Left colon (tissue), 2 donors: ENCODE measurements at regions not wholly inside any gene's neighbourhood (a gene's known extent, or its start where the extent isn't known, plus 50 kb on each side); places are given as distances from the start of the nearest gene placed in this dataset.
"Not testable (repeated sequence)": the region's sequence is repeated elsewhere in the genome, so short reads cannot be mapped to it uniquely, and the experiment has no call there.

ENCODE experiments used
- ATAC-seq: fragments of 200-7000 bp; cut with Tn5 transposase; one replicate; pipeline ENCODE4 v1.9.1; 2020; ENCODE audit warnings: mild to moderate bottlenecking, moderate library complexity
- DNase-seq, 2 donors: peaks; one replicate each; pipeline ENCODE4 v3.0.0-alpha.2; 2020
- intact Hi-C, 2 donors: fragments of 100-400 bp; cut with DNase I in 1 of 2; cut with micrococcal nuclease in 1 of 2; formaldehyde crosslinking; loops; one replicate each; pipeline versions ENCODE4 v1.11.2 to v1.14.0; 2022; cut with DNase I, micrococcal nuclease
- donor health status: DM: no; HTN: no; CAD: no.
- donor health status: DM: yes; HTN: yes; CAD: no.

DNA sequence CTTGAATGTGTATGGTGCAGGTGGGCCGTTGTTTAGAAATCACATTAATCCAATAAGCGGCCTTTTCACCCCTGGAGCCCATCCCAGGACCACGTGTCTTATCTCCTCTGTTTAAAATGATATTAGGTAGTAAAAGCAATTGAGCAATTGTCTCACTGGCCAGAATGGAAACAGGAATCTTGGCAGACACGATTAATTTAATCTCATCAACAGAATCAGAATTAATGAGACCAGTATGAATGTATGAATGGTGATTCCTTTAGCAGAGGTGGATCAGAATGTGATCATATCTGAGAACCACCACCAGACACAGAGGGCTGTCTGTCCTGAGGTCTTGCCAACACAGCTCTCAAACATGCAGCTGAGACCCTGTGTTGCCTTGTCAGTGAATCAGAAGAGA lies 1591.4 kb downstream of the REEP3 start:
- ATAC-seq (no peak), DNase-seq (no peak)
- intact Hi-C loops: no loop called here

DNA sequence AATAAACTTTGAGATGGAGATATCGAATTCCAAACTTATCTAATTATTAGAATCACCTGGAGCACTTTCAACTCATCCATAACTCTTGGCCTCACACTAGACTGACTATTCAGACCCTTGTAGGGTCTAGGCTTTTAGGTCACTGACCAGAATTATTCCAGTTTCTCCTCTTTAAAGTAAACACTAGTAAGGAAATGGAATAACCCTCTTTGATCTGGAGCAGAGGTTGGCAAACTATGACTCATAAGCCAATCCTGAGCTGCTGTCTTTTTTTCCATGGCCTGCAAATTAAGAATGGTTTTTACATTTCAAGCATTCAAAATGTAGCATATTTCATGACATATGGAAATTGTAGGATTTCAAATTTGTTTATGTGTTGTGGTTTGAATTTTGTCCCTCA lies 1601.9 kb downstream of the REEP3 start:
- DNase-seq (no peak), ATAC-seq (peak; percentile 59)
- intact Hi-C loops: no loop called here

DNA sequence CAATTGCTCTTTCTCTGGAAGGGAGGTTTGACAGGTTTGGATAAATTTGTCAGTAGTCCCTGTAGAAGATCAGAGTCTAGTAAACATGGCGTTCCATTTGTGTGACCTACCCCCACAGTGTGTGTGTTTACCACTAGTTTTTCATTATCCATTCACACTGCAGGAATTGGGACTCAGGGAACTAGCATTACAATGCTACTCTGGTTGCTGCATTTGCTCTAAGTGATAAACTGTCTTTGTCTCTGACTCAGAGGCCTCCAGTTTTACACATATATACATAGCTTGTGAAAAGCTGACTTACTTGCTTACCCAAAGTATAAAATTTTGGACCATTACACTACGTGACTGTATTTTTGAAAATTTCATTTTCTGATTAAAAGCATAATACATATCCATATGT lies 1604.0 kb downstream of the REEP3 start:
- DNase-seq: no peak
- intact Hi-C loops: no loop called here

DNA sequence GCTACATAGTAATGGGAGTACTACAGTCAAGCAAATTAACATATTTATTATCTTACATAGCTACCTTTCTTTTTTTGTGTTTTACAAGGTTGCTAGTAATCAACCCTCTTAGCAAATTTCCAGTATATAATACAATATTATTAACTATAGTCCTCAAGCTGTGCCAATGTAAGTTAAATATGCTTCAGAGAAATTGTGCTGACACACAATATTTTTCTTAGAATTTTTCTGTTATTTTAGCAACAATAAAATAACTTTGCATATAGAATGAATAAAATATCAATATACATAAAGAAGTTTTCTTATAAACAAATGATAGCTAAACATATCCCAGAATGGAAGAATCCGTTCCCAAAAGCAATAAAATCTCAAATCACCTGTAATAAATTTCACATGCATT lies 1605.1 kb downstream of the REEP3 start:
- DNase-seq: no peak
- intact Hi-C loops: no loop called here
- ATAC-seq: no peak

More for the DNA sequence above, 1604.0 kb downstream of the REEP3 start:
- no peak for ATAC-seq

DNA sequence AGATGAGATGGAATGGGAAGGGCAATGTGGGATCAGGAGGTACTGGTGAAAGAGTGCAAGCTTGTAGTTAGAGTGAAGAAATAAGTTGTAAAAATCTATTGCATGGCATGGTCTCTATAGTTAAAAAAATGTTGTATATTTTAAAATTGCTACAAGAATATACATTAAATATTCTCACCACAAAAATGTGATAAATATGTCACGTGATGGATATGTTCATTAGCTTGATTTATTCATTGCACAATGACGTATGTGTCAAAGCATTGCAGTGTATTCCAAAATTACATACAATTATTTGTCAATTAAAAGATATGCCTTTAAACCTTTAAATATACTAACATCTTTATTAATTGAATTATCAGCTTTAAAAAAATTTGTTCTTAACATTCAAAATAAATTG lies 1607.1 kb downstream of the REEP3 start:
- intact Hi-C loops: no loop called here
- ATAC-seq (no peak), DNase-seq (no peak)

DNA sequence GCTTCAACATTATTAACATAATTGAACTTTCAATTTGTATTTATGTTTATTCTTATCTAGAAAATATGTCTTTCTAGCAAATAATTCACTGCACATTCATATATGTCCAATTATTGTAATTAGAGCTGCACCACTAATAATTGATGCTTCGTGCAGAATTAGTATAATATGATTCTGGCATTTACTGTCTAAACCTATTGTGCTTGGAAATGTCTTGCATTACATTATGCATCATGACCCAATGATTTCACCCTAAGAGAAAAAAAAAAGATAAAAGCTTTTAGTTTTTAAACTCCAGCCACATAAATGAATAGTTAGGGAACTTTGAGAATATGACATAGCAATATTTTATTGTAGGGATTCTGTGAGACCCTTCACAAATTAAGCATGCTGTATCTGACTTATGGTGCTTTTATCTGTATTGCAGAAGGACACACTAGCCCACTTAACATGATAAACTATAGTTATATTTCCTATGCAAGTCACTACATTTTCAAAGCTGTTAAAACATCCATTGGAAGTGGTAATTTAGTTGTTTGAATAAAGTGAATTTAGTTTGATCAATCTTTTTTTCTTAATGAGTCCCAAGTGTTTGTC lies 1609.1 kb downstream of the REEP3 start:
- intact Hi-C loops: no loop called here
- no peak for DNase-seq
- ATAC-seq: no peak

DNA sequence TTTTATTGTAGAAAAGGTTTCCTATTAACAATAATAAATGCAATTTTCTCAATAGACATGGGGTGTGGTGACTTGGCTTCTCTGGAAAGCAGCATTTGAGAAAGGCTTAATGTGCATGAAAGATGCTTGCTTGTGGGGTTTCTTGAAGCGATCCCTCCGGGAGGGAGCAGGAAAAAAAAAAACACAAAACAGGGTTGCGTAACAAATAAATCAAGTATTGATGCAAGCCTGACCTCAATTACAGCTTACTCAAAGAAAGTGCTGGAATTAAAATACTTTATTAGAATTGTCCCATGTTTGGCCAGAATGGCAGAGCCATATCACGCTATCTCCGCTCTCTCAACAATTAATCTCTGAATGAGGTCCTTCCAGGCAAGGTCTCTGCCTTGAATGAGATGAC lies 1612.5 kb downstream of the REEP3 start:
- intact Hi-C loops: no loop called here
- no peak for ATAC-seq
- DNase-seq: no peak

DNA sequence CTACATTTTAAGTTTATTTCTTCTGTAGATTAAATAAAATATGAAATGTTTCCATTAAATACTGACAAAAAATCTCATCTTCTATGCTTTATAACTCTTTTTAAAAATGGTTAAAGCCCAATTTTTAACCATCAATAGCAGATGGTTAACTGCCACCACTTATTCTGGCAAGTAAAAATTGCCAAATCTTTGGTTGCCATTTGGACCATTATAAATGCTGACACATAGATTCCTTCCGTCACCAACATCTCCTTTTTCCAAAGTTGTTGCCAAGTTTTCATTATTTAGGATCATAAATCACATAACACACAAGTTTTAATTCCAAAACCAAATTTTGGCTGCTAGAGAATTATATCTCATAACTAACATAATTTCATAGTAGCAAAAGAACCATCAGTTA lies 1614.3 kb downstream of the REEP3 start:
- no peak for ATAC-seq
- intact Hi-C loops: no loop called here
- DNase-seq: no peak

DNA sequence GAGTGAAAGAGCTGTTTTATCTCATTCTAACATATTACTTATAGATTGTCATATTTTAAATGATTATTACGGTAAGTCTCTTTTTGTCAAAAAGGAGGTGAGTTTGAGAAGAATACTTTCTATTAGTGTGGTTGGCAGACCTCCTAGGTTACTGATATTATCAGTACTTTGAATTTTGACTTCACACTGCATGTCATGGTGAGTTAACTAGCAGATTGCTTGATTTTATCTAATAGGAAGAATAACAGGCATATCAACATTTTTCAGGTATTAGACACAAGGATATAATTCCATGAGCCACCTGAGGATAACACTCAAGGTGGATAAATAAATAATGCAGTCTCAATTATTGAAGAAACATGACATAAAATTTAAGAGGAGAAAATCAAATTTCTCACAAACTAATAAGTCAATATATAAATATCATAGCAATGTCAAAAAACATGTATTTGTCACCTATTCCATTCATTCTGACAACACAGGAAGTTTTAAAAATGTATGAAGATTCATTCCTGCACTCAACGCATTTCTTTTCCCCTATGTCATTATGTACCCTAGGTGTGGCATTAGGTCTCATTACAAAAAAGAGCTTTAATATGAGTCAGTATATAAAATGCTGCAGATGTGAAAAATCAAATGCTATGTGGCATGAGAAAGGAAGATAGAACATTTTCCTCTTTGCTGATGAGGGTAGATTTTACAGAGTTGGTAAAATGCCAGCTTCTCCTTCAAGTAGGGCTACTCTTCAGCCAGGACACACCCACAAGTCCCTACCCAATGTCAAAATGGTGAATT lies 1621.6 kb downstream of the REEP3 start:
- intact Hi-C loops: no loop called here
- no peak for DNase-seq
- ATAC-seq: no peak

DNA sequence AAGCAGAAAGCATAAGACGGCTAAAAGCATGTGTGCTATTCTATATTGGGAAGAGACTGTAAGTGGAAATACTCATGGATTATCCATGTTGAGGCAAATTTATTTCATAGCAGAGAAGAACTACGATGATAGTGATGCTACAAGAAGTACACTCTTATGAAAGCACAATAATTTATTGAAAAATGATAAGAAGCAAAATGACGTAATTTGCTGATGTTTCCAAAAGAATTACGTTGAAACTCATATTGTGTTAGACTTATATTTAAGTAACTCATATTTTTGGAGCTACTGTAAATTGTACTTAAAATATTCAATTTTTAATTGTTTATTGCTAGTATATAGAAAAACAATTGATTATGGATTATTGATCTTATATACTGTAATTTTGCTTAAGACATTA lies 1622.5 kb downstream of the REEP3 start:
- intact Hi-C loops: no loop called here
- DNase-seq (no peak), ATAC-seq (no peak)

DNA sequence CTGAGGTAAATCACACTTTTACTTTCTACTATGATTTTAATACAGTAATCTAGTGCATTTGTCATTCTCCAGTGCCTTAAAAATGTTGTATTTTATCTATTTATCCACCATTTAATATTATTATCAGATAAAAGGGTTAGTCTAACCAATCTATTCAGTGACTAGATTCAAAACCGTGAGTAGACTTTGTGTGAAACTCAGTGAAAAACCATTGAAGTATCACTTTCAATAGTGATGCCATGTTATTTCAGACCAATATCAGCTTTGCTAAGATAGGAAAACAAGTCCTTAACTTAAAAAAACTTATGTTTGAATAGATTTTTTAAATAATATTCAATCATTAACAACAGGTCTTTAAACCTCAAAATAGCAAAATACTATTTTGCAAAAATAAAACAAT lies 1628.7 kb downstream of the REEP3 start:
- DNase-seq: no peak
- ATAC-seq: no peak
- intact Hi-C loops: no loop called here

DNA sequence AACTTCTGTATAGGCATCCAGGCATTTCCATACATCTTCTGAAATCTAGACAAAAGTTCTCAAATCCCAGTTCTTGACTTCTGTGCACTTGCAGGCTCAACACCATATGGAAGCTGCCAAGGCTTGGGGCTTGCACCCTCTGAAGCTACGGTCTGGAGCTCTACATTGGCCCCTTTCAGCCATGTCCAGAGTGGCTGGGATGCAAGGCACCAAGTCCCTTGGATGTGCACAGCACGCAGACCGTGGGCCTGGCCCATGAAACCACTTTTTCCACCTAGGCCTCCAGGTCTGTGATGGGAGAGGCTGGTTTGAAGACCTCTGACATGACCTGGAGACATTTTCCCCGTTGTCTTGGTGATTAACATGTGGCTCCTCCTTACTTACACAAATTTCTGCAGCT lies 1645.1 kb downstream of the REEP3 start:
- DNase-seq (no peak), ATAC-seq (no peak)
- intact Hi-C loops: no loop called here

DNA sequence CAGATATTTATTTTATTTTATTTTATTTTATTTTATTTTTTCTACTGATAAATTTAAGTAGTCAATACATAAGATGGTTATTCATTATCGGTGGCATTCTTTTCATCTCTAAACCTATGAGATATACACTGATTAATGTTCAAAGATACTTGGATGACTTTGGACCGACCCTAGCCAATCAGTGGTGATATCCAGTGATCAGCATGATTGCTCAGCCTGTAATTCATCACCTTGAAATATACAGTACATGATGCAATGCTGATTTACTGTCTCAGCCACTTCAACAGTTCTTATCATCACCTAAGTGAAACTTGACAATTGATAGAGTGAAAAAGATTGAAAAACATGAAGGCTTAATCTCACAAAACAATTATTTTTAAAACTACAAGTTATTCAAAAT lies 1651.0 kb downstream of the REEP3 start:
- intact Hi-C loops: no loop called here
- ATAC-seq (no peak), DNase-seq (no peak)

DNA sequence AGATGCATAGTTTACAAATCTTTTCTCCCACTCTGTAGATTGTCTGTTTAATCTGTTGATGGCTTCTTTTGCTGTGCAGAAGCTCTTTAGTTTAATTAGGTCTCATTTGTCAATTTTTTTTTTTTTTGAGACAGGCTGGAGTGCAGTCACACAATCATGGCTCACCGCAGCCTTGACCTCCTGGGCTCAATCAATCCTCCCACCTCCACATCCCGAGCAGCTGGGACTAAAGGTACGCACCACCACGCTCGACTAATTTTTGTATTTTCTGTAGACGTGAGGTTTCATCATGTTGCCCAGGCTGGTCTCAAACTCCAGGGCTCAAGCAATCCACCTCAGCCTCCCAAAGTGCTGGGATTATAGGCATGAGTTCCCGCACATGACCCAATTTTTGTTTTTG lies 1655.8 kb downstream of the REEP3 start:
- ATAC-seq: no peak
- DNase-seq: no peak
- intact Hi-C loops: no loop called here

DNA sequence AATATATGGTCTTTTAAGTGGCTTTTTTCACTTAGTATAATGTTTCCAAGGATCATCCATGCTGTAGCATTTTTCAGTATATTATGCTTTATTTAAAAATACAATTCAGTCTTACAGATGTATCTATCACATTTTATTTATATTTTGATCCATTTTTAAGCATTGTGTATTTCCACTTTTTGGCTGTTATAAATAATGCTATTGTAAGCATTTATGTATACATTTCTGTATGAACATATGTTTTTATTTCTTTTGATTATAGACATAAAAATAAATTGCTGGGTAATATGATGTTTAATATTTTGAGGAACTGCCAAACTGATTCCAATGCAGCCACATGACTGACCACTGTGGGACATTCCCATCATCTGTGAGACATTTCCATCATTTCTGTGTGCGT lies 1662.0 kb downstream of the REEP3 start:
- intact Hi-C loops: no loop called here

DNA sequence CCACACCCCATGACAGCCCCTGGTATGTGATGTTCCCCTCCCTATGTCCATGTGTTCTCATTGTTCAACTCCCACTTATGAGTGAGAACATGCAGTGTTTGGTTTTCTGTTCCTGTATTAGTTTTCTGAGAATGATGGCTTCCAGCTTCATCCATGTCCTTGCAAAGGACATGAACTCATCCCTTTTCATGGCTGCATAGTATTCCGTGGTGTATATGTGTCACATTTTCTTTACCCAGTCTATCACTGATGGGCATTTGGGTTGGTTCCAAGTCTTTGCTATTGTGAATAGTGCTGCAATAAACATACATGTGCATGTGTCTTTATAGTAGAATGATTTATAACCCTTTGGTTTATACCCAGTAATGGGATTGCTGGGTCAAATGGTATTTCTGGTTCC lies 1665.5 kb downstream of the REEP3 start:
- intact Hi-C loops, DNase-seq, ATAC-seq: not testable (repeated sequence)

More for the DNA sequence above, 1662.0 kb downstream of the REEP3 start:
- ATAC-seq (no peak), DNase-seq (no peak)

DNA sequence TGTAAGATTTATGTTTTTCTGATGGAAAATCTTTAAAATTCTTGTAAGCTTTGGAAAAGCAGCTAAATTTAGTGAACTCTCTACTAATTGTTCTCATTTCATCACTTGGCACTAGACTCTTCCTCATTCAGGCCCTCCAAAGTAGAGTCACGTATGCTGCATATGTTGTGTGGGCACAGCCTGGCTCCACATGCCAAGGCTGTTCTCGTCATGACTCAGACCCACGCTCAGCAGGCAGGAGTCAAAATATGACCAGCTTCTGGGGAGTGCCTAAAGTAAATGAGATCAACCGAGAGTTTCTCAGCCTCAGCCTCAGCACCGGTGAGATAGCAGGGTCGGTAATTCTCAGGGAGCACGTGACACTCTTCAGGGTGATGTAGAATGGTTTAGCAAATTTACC lies 1672.9 kb downstream of the REEP3 start:
- ATAC-seq: no peak

DNA sequence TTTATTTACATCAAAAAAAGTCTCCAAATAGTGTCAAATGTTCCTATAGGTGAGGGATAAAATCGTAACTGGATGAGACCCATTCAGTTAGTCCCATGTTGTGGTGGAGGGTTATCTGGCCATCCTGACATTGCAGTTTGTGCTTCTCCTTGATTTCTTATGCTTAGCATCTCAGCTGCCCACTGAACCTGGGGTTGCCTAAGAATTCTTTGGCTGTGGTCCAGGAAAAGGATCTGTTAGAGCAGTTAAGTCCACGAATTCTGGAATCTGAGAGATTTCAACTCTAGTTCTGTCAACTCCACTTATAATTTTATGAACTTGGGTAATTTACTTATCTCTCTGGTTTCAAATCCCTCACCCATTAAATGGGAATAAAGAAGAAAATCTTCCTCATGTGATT lies 1673.4 kb downstream of the REEP3 start:
- intact Hi-C loops: no loop called here
- no peak for ATAC-seq
- DNase-seq: no peak

More for the DNA sequence above, 1672.9 kb downstream of the REEP3 start:
- no peak for DNase-seq
- intact Hi-C loops: no loop called here

DNA sequence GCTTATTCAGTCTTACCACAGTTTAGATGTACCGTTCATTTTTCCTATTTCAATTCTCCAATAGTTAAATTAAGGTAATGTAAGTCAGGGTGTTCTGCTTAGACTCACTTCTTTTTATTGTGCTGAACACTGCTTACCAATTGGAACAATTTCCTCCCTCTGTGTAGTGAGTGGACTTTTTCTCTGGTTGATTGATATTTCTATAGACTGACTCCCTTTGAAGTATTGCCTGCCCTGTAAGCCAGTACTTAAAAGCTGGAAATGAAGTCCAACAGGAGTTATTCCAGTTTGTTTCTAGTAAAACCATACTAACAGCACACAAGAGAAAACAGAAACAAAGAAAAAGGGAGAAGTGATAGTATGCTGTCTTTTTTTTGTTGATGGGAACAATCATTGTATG lies 1674.9 kb downstream of the REEP3 start:
- DNase-seq (no peak), ATAC-seq (no peak)
- intact Hi-C loops: no loop called here

DNA sequence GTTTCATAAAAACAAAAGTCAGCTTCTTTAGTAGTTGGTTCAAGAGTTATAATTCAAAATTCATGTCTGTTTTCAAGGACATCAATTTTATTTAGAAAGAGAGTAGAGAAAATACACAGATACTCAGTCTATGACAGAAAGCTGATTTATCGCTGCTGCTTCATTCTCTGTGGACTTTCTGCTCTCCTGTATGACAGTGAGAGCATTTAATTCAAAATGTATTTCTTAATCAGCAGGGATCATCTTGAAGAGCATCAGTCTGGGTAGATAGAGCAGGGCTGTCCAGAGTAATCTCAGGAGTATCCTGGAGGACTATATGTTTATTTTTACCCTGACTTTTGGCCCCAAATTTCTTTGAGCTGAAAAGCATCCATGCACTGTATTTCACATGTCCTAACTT lies 1676.7 kb downstream of the REEP3 start:
- DNase-seq (no peak), ATAC-seq (no peak)
- intact Hi-C loops: no loop called here

DNA sequence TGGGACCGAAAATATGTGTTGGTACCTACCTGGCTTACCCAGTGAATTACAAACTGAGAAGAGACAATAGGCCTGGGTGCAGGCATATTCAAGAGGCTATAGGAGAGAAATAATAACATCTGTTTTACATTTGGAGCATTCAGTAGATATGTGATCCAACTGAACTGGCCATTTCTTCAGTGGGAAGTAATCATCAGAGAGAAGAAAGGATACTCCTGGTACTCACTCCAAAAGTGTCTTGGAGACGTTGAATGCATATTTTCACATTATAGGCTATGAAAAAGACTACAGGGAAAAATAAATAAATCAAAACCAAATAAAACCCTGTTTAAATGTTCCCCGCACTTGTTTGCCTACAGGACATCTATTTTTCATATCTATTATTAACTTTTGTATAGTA lies 1680.3 kb downstream of the REEP3 start:
- DNase-seq: no peak
- intact Hi-C loops: no loop called here
- no peak for ATAC-seq
